Keratinocyte (primary cell): ENCODE measurements at regions not wholly inside any gene's neighbourhood (a gene's known extent, or its start where the extent isn't known, plus 50 kb on each side); places are given as distances from the start of the nearest gene placed in this dataset.

ENCODE experiments used
- DNase-seq: peaks from one replicate; pipeline ENCODE4 v3.0.0-alpha.2; 2011; ENCODE audit warnings: low read depth, missing footprints, low spot score
- FAIRE-seq: peaks from 2 replicates; lab custom pipeline; 2011; peaks lifted over from hg19 to GRCh38; lab: Jason Lieb, UNC
- H2AFZ ChIP-seq: 2 replicates; pipeline ENCODE4 v1.6.0; 2012; ENCODE audit warnings: low read length, control low read depth, inconsistent platforms; ENCODE audit not compliant: control insufficient read depth
- H3K27ac ChIP-seq: 2 replicates; pipeline ENCODE4 v1.5.1; 2011; ENCODE audit warnings: low read length; ENCODE audit not compliant: control insufficient read depth, insufficient read depth
- H3K27me3 ChIP-seq: 3 replicates; pipeline ENCODE4 v1.6.0; 2011; ENCODE audit warnings: low read length; ENCODE audit not compliant: control insufficient read depth, insufficient read depth; ENCODE audit errors: extremely low read depth
- H3K36me3 ChIP-seq, 2 experiments: 2 replicates in 1 of 2; 3 replicates in 1 of 2; pipeline ENCODE4 v1.5.1; 2011; ENCODE audit warnings: low read length in 2 of 2, mild to moderate bottlenecking in 1 of 2; ENCODE audit not compliant: control insufficient read depth in 2 of 2, insufficient read depth in 2 of 2; ENCODE audit errors: extremely low read depth in 1 of 2
- H3K4me1 ChIP-seq: 3 replicates; pipeline ENCODE4 v1.5.1; 2011; ENCODE audit warnings: low read length; ENCODE audit not compliant: control insufficient read depth, insufficient read depth; ENCODE audit errors: extremely low read depth
- H3K4me2 ChIP-seq: 3 replicates; pipeline ENCODE4 v1.6.0; 2011; ENCODE audit warnings: low read depth, low read length; ENCODE audit not compliant: control insufficient read depth, insufficient read depth; ENCODE audit errors: extremely low read depth
- H3K4me3 ChIP-seq, 3 experiments: fragments of 200-600 bp in 1 of 3; sonication (generic) in 1 of 3; 2 replicates in 2 of 3; 3 replicates in 1 of 3; pipeline ENCODE4 v1.5.1; 2011 to 2016; ENCODE audit warnings: low read length in 3 of 3, mild to moderate bottlenecking in 3 of 3, control low read depth in 2 of 3, inconsistent platforms in 1 of 3, low read depth in 1 of 3, mixed read lengths in 1 of 3, mixed run types in 1 of 3, moderate library complexity in 1 of 3; ENCODE audit not compliant: control insufficient read depth in 2 of 3, insufficient read depth in 2 of 3; ENCODE audit errors: extremely low read depth in 1 of 3
- H3K79me2 ChIP-seq: 2 replicates; pipeline ENCODE4 v1.6.0; 2012; ENCODE audit warnings: low read length; ENCODE audit not compliant: control insufficient read depth, insufficient read depth
- H3K9ac ChIP-seq: 3 replicates; pipeline ENCODE4 v1.6.0; 2011; ENCODE audit warnings: low read length; ENCODE audit not compliant: control insufficient read depth, insufficient read depth; ENCODE audit errors: extremely low read depth
- H3K9me1 ChIP-seq: 3 replicates; pipeline ENCODE4 v1.6.0; 2011; ENCODE audit warnings: low read length; ENCODE audit not compliant: control insufficient read depth, insufficient read depth; ENCODE audit errors: extremely low read depth
- H3K9me3 ChIP-seq: 2 replicates; pipeline ENCODE4 v1.5.1; 2012; ENCODE audit warnings: low read depth, low read length; ENCODE audit not compliant: control insufficient read depth
- H4K20me1 ChIP-seq: 3 replicates; pipeline ENCODE4 v1.6.0; 2011; ENCODE audit warnings: low read length; ENCODE audit not compliant: control insufficient read depth, insufficient read depth; ENCODE audit errors: extremely low read depth
- CTCF ChIP-seq, 3 experiments: IDR thresholded peaks in 1 of 3; conservative IDR thresholded peaks in 1 of 3; optimal IDR thresholded peaks in 1 of 3; 2 replicates in 2 of 3; 3 replicates in 1 of 3; pipeline versions ENCODE3 to v1.5.1; 2011; ENCODE audit warnings: low read length in 3 of 3, mild to moderate bottlenecking in 3 of 3, moderate library complexity in 2 of 3, control low read depth in 1 of 3, inconsistent platforms in 1 of 3; ENCODE audit not compliant: insufficient read depth in 2 of 3; ENCODE audit errors: extremely low read depth in 1 of 3
- EZH2 ChIP-seq: IDR thresholded peaks from one replicate; pipeline ENCODE4 v1.6.1; 2012; ENCODE audit warnings: inconsistent platforms, mild to moderate bottlenecking, low read length, moderate library complexity
- dilution Hi-C: fragments of 300-500 bp; cut with MboI; formaldehyde crosslinking; loops from one replicate; pipeline ENCODE4 v1.7.0; 2020; ENCODE audit warnings: low sequenced_read_pairs; ENCODE audit not compliant: extremely low pct_ligation_motif_present

- dilution Hi-C loops = no loop called here
These were observed 348.0 kb downstream of the SEC23A start for GRCh38 chr14:38755036-38755435.

GRCh38 chr14:38752750-38753149 lies 350.3 kb downstream of the SEC23A start:
- Histone ChIP-seq H3K4me3 (no peak overlapping the region), H3K79me2 (no peaks in the 10 kb centered on the region), H3K4me2 (no peak overlapping the region), H2AFZ (no peak overlapping the region), H4K20me1 (no peaks in the 10 kb centered on the region), H3K9me3 (no peaks in the 10 kb centered on the region), H3K27ac (no peak overlapping the region), H3K36me3 (no peaks in the 10 kb centered on the region), H3K9ac (no peak overlapping the region), H3K27me3 (no peaks in the 10 kb centered on the region), H3K9me1 (no peaks in the 10 kb centered on the region), H3K4me1 (no peaks in the 10 kb centered on the region)
- FAIRE-seq (no peak), DNase-seq (no peak)
- dilution Hi-C loops = no loop called here
- TF ChIP-seq CTCF (optimal IDR thresholded peaks at IDR 0.05 in 1 of 3, IDR thresholded peaks at IDR 0.05 in 1 of 3, conservative IDR thresholded peaks at IDR 0.05 in 1 of 3; ENCODE audit: extremely low read depth in 1 of 3, insufficient read depth in 2 of 3, low read length in 3 of 3) = no peak
- no peak for TF ChIP-seq EZH2

More at GRCh38 chr14:38755036-38755435, 348.0 kb downstream of the SEC23A start:
- DNase-seq = no peak
- H2AFZ ChIP-seq = no peak overlapping the region
- H3K36me3 ChIP-seq = no peaks in the 10 kb centered on the region
- no peaks in the 10 kb centered on the region for H4K20me1 ChIP-seq
- H3K9me3 ChIP-seq = no peaks in the 10 kb centered on the region
- TF ChIP-seq EZH2 = no peak
- no peak for TF ChIP-seq CTCF (optimal IDR thresholded peaks at IDR 0.05 in 1 of 3, IDR thresholded peaks at IDR 0.05 in 1 of 3, conservative IDR thresholded peaks at IDR 0.05 in 1 of 3; ENCODE audit: extremely low read depth in 1 of 3, insufficient read depth in 2 of 3, low read length in 3 of 3)
- no peak overlapping the region for H3K9ac ChIP-seq
- no peak for FAIRE-seq
- no peaks in the 10 kb centered on the region for H3K9me1 ChIP-seq
- H3K4me1 ChIP-seq = no peaks in the 10 kb centered on the region
- H3K4me2 ChIP-seq = no peak overlapping the region
- no peak overlapping the region for H3K27ac ChIP-seq
- H3K79me2 ChIP-seq = no peaks in the 10 kb centered on the region
- no peak overlapping the region for H3K4me3 ChIP-seq
- no peaks in the 10 kb centered on the region for H3K27me3 ChIP-seq
